ENCODE measurements at regions not wholly inside any gene's neighbourhood (a gene's known extent, or its start where the extent isn't known, plus 50 kb on each side); places are given as distances from the start of the nearest gene placed in this dataset.
"Not testable (repeated sequence)": the region's sequence is repeated elsewhere in the genome, so short reads cannot be mapped to it uniquely, and the experiment has no call there.

- no peak for DNase-seq
Observed at GRCh38 chr6:140548366-140548765, 1173.9 kb upstream of the CITED2 start.

- DNase-seq: no peak
Observed at GRCh38 chr6:140546640-140547039, 1172.2 kb upstream of the CITED2 start.

- no peak for DNase-seq
Observed at GRCh38 chr6:140544431-140544830, 1170.0 kb upstream of the CITED2 start.

- DNase-seq: no peak
Observed at GRCh38 chr6:140542863-140543262, 1168.4 kb upstream of the CITED2 start.

GRCh38 chr6:140541288-140541687 lies 1166.8 kb upstream of the CITED2 start:
- DNase-seq: no peak

DNA sequence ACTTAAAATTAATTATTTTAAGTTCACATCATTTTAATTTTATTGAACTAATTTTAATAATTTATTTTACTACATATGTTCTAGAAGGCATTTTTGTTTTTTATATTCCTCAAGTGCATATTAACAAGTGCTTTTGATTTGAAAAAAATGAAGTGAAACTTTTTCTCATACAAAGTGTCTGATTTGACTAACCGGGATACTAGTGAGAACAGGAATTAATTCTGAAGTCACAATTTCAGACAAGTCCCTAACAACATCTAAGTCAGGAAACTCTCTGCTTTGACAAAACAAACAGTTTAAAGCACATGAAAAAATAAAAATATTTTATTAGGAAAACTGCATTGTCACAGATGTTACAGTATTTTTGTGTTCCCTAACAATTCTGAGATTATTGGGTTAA lies 1166.3 kb upstream of the CITED2 start:
- no peak for DNase-seq

- DNase-seq: no peak
Observed at GRCh38 chr6:140538926-140539325, 1164.5 kb upstream of the CITED2 start.

- DNase-seq: no peak
Observed at GRCh38 chr6:140537834-140538705, 1163.6 kb upstream of the CITED2 start.

DNA sequence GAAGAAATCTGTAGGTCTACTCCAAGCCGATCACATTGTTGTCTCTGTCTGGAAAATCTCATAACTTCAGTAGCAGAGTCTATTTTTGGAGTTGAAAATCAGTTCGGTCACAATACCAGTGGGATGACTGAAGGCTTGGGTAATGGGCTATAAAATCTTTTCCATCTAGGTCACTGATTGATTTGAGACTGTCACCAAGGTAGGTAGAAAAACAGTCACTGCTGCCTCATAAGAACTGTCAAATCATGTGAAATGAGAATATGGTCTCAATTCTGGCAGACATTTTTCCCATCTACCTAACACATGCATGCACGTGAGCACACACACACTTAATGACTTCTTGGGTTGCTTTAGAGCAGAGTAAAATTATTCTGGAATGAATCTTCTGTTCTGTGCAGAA lies 1162.8 kb upstream of the CITED2 start:
- DNase-seq: no peak

GRCh38 chr6:140535511-140535910 lies 1161.1 kb upstream of the CITED2 start:
- DNase-seq: no peak

GRCh38 chr6:140533526-140533925 lies 1159.1 kb upstream of the CITED2 start:
- DNase-seq: no peak

GRCh38 chr6:140504776-140505175 lies 1130.3 kb upstream of the CITED2 start:
- no peak for DNase-seq

DNA sequence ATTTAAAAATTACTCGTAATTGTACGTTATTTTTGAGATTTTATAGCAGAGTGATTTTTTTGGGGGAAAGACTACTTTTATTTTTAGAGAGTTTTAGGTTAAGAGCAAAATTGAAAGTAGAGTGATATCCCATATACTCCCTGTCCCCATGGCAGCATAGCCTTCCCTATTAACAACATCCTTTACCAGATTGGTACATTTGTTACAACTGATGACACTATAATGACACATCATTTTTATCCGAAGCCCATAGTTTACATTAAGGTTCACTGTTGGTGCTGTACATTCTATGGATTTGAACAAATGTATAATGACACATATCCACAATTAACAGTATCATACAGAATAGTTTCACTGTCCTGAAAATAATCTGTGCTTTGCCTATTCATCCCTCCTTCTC lies 1126.4 kb upstream of the CITED2 start:
- no peak for DNase-seq

- DNase-seq: no peak
Observed at GRCh38 chr6:140499607-140500006, 1125.2 kb upstream of the CITED2 start.

- no peak for DNase-seq
Observed at GRCh38 chr6:140494321-140495108, 1120.1 kb upstream of the CITED2 start.

- not testable (repeated sequence) for DNase-seq
Observed at GRCh38 chr6:140493470-140493869, 1119.0 kb upstream of the CITED2 start.

GRCh38 chr6:140490081-140490480 lies 1115.6 kb upstream of the CITED2 start:
- DNase-seq: no peak

- no peak for DNase-seq
Observed at GRCh38 chr6:140487586-140487985, 1113.1 kb upstream of the CITED2 start.

DNA sequence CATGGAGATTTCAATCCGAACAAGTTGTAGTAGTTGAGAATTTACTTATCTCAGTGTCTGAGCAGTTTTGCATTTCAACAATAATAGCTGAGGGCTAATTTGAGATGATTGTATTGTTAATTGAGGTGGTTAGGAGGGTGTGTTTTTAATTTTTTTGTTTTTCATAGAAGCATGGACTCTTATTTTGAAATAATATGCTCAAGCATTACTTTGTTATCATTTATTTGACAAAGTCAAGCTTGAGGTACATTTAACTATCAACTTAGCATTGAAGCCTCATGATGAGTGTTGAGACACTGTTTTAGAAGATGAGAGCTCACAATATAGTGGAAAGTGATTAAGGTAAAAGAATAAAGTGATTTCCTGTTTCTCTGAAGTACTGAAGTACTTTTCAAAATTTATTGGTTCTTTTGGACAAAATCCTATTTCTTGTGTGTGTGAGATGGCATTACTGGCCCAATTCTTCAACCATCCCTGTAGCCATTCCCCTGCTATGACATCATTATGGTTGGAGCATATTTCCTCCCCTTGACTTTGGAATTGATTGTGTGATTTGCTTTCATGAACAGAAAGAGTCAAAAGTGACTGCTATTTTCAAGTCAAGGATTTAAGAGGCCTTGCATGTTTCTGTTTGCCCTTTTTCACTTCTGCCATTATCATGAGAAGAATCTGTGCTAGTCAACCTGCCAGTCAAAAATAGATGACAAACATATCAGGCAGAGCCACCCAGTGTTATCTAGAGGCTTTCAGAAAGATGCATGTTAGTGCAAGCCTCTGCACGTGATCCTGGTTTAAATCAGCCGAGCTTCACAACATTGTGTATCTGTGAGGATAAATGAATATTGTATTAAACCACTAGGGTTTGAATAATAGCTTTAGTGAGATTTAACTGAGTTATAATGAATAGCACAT lies 1112.3 kb upstream of the CITED2 start:
- no peak for DNase-seq

GRCh38 chr6:140485740-140486449 lies 1111.4 kb upstream of the CITED2 start:
- DNase-seq: no peak

DNA sequence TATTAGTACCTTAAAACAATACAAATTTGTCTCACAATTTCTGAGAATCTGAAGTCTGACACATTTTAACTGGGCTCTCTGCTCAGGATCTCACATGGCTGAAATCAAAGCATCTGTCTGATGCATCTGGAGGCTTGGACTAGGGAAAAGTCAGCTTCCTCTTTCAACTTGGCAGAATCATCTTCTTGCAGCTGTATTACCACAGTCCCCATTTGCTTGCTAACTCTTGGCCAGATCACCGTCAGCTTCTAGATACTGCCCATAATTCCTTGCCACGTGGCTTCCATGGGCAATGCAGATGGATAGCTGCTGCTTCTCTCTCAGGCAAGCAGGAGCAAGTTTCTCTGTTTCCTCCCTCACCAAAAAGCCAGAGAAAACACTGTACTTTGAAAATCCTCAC lies 1106.4 kb upstream of the CITED2 start:
- DNase-seq: no peak

GRCh38 chr6:140478631-140479030 lies 1104.2 kb upstream of the CITED2 start:
- no peak for DNase-seq
